ENCODE measurements at regions not wholly inside any gene's neighbourhood (a gene's known extent, or its start where the extent isn't known, plus 50 kb on each side); places are given as distances from the start of the nearest gene placed in this dataset.
"Not testable (repeated sequence)": the region's sequence is repeated elsewhere in the genome, so short reads cannot be mapped to it uniquely, and the experiment has no call there.

DNA sequence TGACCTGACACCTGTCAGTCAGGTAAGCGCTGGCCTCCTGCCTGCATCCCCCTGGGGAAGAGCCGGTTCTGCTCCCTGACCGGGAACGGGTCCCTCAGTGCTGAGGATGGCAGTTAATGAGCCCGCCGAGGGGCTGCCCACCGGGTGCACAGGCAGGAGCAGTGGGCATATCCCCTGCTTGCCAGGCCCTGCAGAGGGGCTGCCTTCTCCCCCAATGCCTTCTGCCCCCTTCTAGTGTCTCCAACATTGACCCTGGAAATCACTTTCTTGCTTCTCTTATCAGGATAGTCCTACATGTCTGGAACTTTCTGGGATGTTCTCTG lies 388.5 kb downstream of the SEC14L1 start:
- DNase-seq (ENCODE audit: low read depth in 3 of 3, low spot score in 2 of 3) = no peak

GRCh38 chr17:77530591-77530990 lies 389.8 kb downstream of the SEC14L1 start:
- DNase-seq (ENCODE audit: low read depth in 3 of 3, low spot score in 2 of 3) = no peak

GRCh38 chr17:77531002-77531401 lies 390.2 kb downstream of the SEC14L1 start:
- no peak for DNase-seq (ENCODE audit: low read depth in 3 of 3, low spot score in 2 of 3)

DNA sequence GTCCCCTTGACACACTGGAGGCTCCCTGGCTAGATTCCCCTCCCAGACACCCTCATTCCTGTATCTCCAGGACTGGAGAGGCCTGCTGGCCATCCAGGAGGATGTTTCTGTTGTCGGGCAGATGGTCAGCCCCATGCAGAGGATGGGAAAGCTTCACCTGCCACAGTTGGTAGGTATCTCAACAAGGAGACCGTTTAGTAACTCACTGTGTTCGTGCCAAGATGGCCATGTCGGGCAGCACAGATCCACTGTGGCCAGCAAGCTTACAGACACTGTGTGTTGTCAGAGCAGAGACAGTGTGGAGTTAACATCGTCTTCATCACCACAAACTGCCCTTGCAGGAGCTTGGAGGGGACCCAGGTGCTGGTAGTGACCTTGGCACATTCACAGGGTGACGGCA lies 390.9 kb downstream of the SEC14L1 start:
- no peak for DNase-seq (ENCODE audit: low read depth in 3 of 3, low spot score in 2 of 3)

DNA sequence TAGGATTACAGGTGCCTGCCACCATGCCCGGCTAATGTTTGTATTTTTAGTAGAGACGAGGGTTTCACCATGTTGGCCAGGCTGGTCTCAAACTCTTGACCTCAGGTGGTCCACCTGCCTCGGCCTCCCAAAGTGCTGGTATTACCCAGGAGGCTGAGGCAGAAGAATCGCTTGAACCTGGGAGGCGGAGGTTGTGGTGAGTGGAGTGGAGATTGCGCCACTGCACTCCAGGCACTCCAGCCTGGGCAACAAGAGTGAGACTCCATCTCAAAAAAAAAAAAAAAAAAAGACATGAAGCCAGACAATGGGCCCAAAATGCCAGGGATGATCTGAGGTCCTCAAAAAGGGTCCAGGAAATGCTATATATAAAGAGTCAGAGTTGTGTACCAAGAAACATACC lies 392.9 kb downstream of the SEC14L1 start:
- not testable (repeated sequence) for DNase-seq (ENCODE audit: low read depth in 3 of 3, low spot score in 2 of 3)

DNA sequence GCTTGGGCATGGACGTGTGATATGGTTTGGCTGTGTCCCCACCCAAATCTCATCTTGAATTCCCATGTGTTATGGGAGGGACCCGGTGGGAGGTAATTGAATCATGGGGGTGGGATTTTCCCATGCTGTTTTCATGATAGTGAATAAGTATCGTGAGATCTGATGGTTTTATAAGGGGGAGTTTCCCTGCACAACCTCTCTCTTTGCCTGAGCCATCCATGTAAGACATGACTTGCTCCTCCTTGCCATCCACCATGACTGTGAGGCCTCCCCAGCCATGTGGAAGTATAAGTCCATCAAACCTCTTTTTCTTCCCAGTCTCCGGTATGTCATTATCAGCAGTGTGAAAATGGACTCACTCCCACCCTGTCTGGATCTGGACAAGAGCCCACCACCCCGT lies 393.4 kb downstream of the SEC14L1 start:
- no peak for DNase-seq (ENCODE audit: low read depth in 3 of 3, low spot score in 2 of 3)

DNA sequence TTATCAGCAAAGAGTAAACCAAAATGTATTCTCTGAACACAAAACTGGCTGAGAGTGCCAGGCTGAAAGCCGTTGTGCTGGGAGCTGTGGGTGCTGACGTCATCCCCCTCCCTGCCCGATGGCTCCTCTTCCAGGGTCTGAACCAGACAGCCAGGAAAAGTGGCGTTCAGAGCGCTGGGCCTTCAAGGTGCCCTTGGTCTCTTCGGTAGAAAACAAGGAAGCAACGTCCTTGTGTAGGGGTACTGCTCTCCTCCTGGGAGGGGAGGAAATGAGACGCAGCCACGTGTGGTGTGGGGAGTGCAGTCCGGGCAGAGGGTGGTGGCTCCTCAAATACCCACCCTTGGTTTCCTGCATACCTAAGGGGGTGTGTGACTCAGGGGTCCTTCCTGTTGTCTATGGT lies 394.7 kb downstream of the SEC14L1 start:
- DNase-seq (ENCODE audit: low read depth in 3 of 3, low spot score in 2 of 3) = no peak

DNA sequence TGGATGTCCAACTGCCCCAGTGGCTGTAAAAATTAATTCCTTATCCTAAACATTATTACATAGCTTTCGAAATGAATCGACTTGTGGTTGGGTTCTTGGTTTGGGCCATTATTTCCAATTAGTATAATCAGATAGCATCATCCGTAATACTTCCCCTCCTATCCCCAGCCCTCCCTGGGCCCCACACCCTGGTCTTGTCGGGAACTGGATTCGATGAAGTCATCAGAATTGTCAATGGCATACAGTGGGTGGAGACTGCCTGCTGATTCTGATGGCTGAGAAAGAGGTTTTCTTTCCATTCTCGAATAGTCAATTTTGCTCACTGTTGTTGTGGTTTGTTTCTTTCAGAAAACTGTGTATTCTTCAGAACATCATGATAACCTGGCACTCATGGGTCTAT lies 395.1 kb downstream of the SEC14L1 start:
- DNase-seq (ENCODE audit: low read depth in 3 of 3, low spot score in 2 of 3) = no peak

DNA sequence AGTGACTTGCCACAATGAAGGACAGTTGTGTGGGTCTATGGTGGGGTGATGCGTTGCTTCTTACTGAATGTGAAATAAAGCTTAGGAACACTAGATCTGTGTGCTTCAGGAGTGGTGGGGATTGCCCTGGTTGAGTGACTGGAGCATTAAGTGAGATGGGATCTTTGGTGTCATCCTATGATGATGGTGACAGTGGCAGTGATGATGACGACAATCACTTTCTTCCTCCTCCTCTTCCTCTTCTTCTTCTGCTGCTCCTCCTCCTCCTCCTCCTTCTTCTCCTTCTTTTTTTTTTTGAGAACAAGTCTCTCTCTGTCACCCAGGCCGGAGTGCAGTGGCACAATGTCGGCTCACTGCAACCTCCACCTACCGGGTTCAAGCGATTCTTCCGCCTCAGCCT lies 396.8 kb downstream of the SEC14L1 start:
- DNase-seq (ENCODE audit: low read depth in 3 of 3, low spot score in 2 of 3) = no peak

GRCh38 chr17:77540531-77540930 lies 399.8 kb downstream of the SEC14L1 start:
- DNase-seq (ENCODE audit: low read depth in 3 of 3, low spot score in 2 of 3) = no peak

GRCh38 chr17:77540975-77541374 lies 400.2 kb downstream of the SEC14L1 start:
- no peak for DNase-seq (ENCODE audit: low read depth in 3 of 3, low spot score in 2 of 3)

DNA sequence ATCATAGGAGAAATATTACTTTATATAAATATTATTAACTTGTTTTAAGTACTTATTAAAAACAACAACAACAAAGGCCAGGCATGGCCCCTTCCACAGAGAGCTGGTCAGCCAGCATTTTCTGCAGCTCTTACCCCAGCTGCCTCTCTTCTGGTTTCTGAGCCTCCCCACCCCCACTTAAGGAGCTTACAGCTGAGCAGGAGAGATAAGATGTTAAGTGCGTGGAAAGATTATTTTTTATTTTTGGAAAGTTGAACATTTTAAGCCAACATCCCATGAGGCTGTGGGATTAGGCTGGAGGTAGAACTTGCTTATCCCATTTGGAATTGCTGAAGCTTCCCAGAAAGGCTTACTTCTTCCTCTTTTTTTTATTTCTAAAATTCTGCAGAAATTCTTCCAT lies 401.2 kb downstream of the SEC14L1 start:
- no peak for DNase-seq (ENCODE audit: low read depth in 3 of 3, low spot score in 2 of 3)

- DNase-seq (ENCODE audit: low read depth in 3 of 3, low spot score in 2 of 3) = peak in 2 of 3 donors; percentile 65 to 72
These were observed 402.1 kb downstream of the SEC14L1 start for GRCh38 chr17:77542551-77543490.

DNA sequence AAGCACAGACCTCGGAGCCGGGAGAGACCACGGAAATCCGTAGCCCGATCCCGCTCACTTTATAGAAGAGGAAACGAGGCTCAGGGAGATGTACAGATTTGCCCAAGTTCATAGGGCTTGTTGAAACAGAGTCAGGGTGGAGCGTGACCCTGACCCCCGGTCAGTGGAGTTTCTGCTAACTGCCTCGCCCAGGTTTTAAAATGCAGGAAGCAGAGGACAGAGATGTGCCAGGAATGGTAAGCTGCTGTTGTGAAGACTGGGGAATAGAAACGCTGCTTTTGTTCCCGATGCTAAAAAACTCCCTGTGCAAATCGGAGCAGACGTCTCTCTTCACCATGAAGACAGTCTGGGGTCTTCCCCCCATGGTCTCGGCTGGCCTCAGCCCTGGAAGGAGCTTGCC lies 403.0 kb downstream of the SEC14L1 start:
- no peak for DNase-seq (ENCODE audit: low read depth in 3 of 3, low spot score in 2 of 3)

- no peak for DNase-seq (ENCODE audit: low read depth in 3 of 3, low spot score in 2 of 3)
These were observed 403.8 kb downstream of the SEC14L1 start for GRCh38 chr17:77544347-77545110.

- no peak for DNase-seq (ENCODE audit: low read depth in 3 of 3, low spot score in 2 of 3)
These were observed 406.0 kb downstream of the SEC14L1 start for GRCh38 chr17:77546772-77547241.

GRCh38 chr17:77548967-77549366 lies 408.2 kb downstream of the SEC14L1 start:
- no peak for DNase-seq (ENCODE audit: low read depth in 3 of 3, low spot score in 2 of 3)

DNA sequence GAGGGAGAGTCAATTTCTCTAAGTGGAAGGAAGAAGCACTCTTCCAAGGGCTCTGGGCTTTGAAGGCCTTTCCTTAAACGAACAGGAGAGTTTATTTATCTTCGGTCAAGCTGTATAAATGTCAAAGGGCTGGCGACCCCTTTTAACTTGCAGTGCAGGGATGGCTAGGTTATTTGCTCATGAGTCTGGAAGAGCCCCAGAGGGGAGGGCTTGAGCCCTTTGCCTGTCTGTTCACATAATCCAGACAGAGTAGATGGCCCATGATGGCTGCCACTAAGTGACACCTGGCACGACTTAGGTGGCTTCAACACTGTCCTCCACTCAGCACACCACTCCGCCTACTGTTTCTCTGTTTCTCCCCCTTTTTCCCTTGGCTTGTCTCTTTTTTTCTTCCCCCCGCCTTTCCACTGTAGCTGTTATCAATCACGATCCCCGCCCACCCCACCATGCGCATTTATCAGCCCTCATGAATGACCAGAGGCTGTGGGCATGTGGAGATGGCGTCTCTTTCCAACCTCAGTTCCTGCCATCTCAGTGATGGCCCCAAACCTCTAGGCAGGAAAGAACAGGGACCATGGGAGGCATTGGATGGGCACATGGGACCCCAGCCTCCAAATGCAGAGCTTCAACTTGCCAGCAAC lies 408.7 kb upstream of the TNRC6C start:
- no peak for DNase-seq (ENCODE audit: low read depth in 3 of 3, low spot score in 2 of 3)

DNA sequence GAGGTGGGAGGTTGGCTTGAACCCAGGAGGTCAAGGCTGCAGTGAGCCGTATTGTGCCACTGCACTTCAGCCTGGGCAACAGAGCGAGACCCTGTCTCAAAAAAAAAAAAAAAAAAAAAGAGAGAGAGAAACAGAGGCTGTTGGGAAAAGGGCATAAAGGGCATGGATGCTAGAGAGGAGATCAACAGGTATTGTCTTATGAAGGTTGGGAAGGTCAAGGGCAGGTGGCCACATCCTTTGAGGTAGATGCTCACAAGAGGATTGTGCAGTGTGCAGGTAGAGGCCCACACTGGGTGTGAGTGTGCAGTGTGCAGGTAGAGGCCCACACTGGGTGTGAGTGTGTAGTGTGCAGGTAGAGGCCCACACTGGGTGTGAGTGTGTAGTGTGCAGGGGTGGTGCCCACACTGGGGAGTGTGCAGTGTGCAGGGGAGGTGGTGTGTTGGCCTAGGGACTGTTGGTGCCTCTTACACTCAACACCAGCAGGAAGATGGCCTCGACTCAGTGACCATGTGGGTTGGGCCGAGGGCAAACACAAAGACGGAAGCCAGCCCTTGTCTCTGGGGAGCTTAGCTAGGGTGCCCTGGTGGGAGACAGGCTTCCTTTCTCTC lies 404.9 kb upstream of the TNRC6C start:
- DNase-seq (ENCODE audit: low read depth in 3 of 3, low spot score in 2 of 3) = no peak

GRCh38 chr17:77555121-77555591 lies 403.3 kb upstream of the TNRC6C start:
- no peak for DNase-seq (ENCODE audit: low read depth in 3 of 3, low spot score in 2 of 3)
